ENCODE measurements at regions not wholly inside any gene's neighbourhood (a gene's known extent, or its start where the extent isn't known, plus 50 kb on each side); places are given as distances from the start of the nearest gene placed in this dataset.

GRCh38 chr16:64417711-64418227 lies 704.1 kb downstream of the CDH11 start:
- ChIA-PET CTCF (interaction anchor here (0.6 to 1.2 kb wide), 2 partner anchors 8 to 329 kb away, joined by 3 to 5 read pairs; no protein-coding TSS in a partner anchor), RAD21 (ENCODE audit: unreplicated experiment) (no interaction called here), SMC1A (ENCODE audit: uncharacterized antibody, unreplicated experiment) (interaction anchor here (1.3 to 1.6 kb wide), 2 partner anchors 20 to 37 kb away, joined by 4 to 5 read pairs; no protein-coding TSS in a partner anchor), POLR2A (no interaction called here)
- Histone ChIP-seq H3K36me3 (ENCODE audit: control insufficient read depth in 2 of 2, insufficient read depth in 2 of 2, low read length in 1 of 2) (no peaks in the 10 kb centered on the region), H3K4me2 (ENCODE audit: control insufficient read depth, insufficient read depth) (no peak overlapping the region), H2AFZ (ENCODE audit: control insufficient read depth, low read depth, low read length) (no peak overlapping the region), H3K79me2 (ENCODE audit: control insufficient read depth, insufficient read depth, low read length) (no peaks in the 10 kb centered on the region), H3K4me3 (no peak overlapping the region), H3K9ac (ENCODE audit: control insufficient read depth, insufficient read depth, low read length) (no peak overlapping the region), H3K9me3 (replicated peaks; ENCODE audit: control insufficient read depth, insufficient read depth, low read length) (no peaks in the 10 kb centered on the region), H4K20me1 (ENCODE audit: control insufficient read depth, insufficient read depth) (no peaks in the 10 kb centered on the region), H3K4me1 (ENCODE audit: control insufficient read depth, insufficient read depth, low read length) (no peaks in the 10 kb centered on the region), H3K27me3 (replicated peaks in 1 of 2; ENCODE audit: control insufficient read depth in 2 of 2, insufficient read depth in 2 of 2, low read length in 1 of 2) (no peaks in the 10 kb centered on the region), H3K27ac (ENCODE audit: control insufficient read depth, insufficient read depth) (no peak overlapping the region)
- DNase-seq (ENCODE audit: low read depth, low spot score) = no peak
- in situ Hi-C loops (cut with MboI) (no loop called here), intact Hi-C loops (cut with micrococcal nuclease; ENCODE audit: unreplicated experiment) (no loop called here)
- WGBS (ENCODE audit: insufficient coverage, insufficient replicate concordance, low lambda C conversion rate, missing lambda C conversion rate) = 0% methylated on average over 1 of the region's 1 CpG
- BruUV-seq (replicated peaks) = no TSS peak
- TF ChIP-seq, protein P1, sequence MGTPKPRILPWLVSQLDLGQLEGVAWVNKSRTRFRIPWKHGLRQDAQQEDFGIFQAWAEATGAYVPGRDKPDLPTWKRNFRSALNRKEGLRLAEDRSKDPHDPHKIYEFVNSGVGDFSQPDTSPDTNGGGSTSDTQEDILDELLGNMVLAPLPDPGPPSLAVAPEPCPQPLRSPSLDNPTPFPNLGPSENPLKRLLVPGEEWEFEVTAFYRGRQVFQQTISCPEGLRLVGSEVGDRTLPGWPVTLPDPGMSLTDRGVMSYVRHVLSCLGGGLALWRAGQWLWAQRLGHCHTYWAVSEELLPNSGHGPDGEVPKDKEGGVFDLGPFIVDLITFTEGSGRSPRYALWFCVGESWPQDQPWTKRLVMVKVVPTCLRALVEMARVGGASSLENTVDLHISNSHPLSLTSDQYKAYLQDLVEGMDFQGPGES (IDR thresholded peaks at IDR 0.05) = no peak
- TF ChIP-seq HDGF (IDR thresholded peaks at IDR 0.05) = no peak
- TF ChIP-seq RCOR1 (conservative IDR thresholded peaks at IDR 0.05; ENCODE audit: low read depth, low read length) = no peak
- TF ChIP-seq HDAC6 (IDR thresholded peaks at IDR 0.05; ENCODE audit: unreplicated experiment) = no peak
- TF ChIP-seq BCL3 (IDR thresholded peaks at IDR 0.05; ENCODE audit: borderline replicate concordance, insufficient read depth, low read depth, low read length, poor library complexity, severe bottlenecking) = no peak
- no peak for TF ChIP-seq KLF5 (IDR thresholded peaks at IDR 0.05; ENCODE audit: partially characterized antibody)
- TF ChIP-seq PML (IDR thresholded peaks at IDR 0.05; ENCODE audit: low read length) = no peak
- no peak for TF ChIP-seq SPI1 (IDR thresholded peaks at IDR 0.05; ENCODE audit: borderline replicate concordance, insufficient read depth, low read depth, low read length)
- no peak for TF ChIP-seq CREM (IDR thresholded peaks at IDR 0.05; ENCODE audit: low read depth)
- peak; percentile 49; the same call in 2 of the 3 replicates for ATAC-seq
- no peak for FAIRE-seq
